ENCODE measurements at regions not wholly inside any gene's neighbourhood (a gene's known extent, or its start where the extent isn't known, plus 50 kb on each side); places are given as distances from the start of the nearest gene placed in this dataset.

GRCh38 chr9:1916655-1917054 is 98.5 kb upstream of the SMARCA2 start:
- no peak for TF ChIP-seq CTCF (IDR thresholded peaks at IDR 0.05)
- TF ChIP-seq MAX (IDR thresholded peaks at IDR 0.05; ENCODE audit: low read depth) = no peak
- no peak for TF ChIP-seq NRF1 (IDR thresholded peaks at IDR 0.05; ENCODE audit: low read depth, low read length)
- TF ChIP-seq SIN3A (IDR thresholded peaks at IDR 0.05; ENCODE audit: borderline replicate concordance, low read depth, low read length) = no peak
- TF ChIP-seq REST (IDR thresholded peaks at IDR 0.05; ENCODE audit: low read depth, low read length) = no peak
- TF ChIP-seq RFX5 (IDR thresholded peaks at IDR 0.05; ENCODE audit: low read length) = no peak
- TF ChIP-seq GABPA (IDR thresholded peaks at IDR 0.05; ENCODE audit: low read depth) = no peak
